ENCODE measurements at regions not wholly inside any gene's neighbourhood (a gene's known extent, or its start where the extent isn't known, plus 50 kb on each side); places are given as distances from the start of the nearest gene placed in this dataset.
A peak's percentile ranks its signal among the peaks of the same experiment; 100 is the strongest.

GRCh38 chr12:77724367-77724957, 106.2 kb upstream of the NAV3 start:
- Histone ChIP-seq H3K36me3 (ENCODE audit: control insufficient read depth, insufficient read depth, low read length) (no peaks in the 10 kb centered on the region), H3K4me3 (replicated peaks; ENCODE audit: low read depth, low read length) (no peak overlapping the region), H3K27me3 (replicated peaks; ENCODE audit: control insufficient read depth, insufficient read depth, low read length) (no peaks in the 10 kb centered on the region)
- DNase-seq (ENCODE audit: extremely low read depth, insufficient read length), result no peak
- peak; percentile 56 for TF ChIP-seq CTCF (IDR thresholded peaks at IDR 0.05; ENCODE audit: insufficient read depth, low read length, poor library complexity, severe bottlenecking)

GRCh38 chr12:77723308-77723707, 107.4 kb upstream of the NAV3 start:
- Histone ChIP-seq H3K4me3 (replicated peaks; ENCODE audit: low read depth, low read length) (no peak overlapping the region), H3K36me3 (ENCODE audit: control insufficient read depth, insufficient read depth, low read length) (no peaks in the 10 kb centered on the region), H3K27me3 (replicated peaks; ENCODE audit: control insufficient read depth, insufficient read depth, low read length) (no peaks in the 10 kb centered on the region)
- DNase-seq (ENCODE audit: extremely low read depth, insufficient read length), result no peak
- no peak for TF ChIP-seq CTCF (IDR thresholded peaks at IDR 0.05; ENCODE audit: insufficient read depth, low read length, poor library complexity, severe bottlenecking)

- no peak for TF ChIP-seq CTCF (IDR thresholded peaks at IDR 0.05; ENCODE audit: insufficient read depth, low read length, poor library complexity, severe bottlenecking)
- Histone ChIP-seq H3K36me3 (ENCODE audit: control insufficient read depth, insufficient read depth, low read length) (no peaks in the 10 kb centered on the region), H3K27me3 (replicated peaks; ENCODE audit: control insufficient read depth, insufficient read depth, low read length) (no peaks in the 10 kb centered on the region), H3K4me3 (replicated peaks; ENCODE audit: low read depth, low read length) (no peak overlapping the region)
- DNase-seq (ENCODE audit: extremely low read depth, insufficient read length), result no peak
Observed at GRCh38 chr12:77722536-77722935, 108.2 kb upstream of the NAV3 start.

- no peak for DNase-seq (ENCODE audit: extremely low read depth, insufficient read length)
- Histone ChIP-seq H3K36me3 (ENCODE audit: control insufficient read depth, insufficient read depth, low read length) (no peaks in the 10 kb centered on the region), H3K27me3 (replicated peaks; ENCODE audit: control insufficient read depth, insufficient read depth, low read length) (no peaks in the 10 kb centered on the region), H3K4me3 (replicated peaks; ENCODE audit: low read depth, low read length) (no peak overlapping the region)
- peak; percentile 4 for TF ChIP-seq CTCF (IDR thresholded peaks at IDR 0.05; ENCODE audit: insufficient read depth, low read length, poor library complexity, severe bottlenecking)
Observed at GRCh38 chr12:77720258-77720657, 110.4 kb upstream of the NAV3 start.

GRCh38 chr12:77710209-77710608, 120.5 kb upstream of the NAV3 start:
- Histone ChIP-seq H3K36me3 (ENCODE audit: control insufficient read depth, insufficient read depth, low read length) (no peaks in the 10 kb centered on the region), H3K27me3 (replicated peaks; ENCODE audit: control insufficient read depth, insufficient read depth, low read length) (no peaks in the 10 kb centered on the region), H3K4me3 (replicated peaks; ENCODE audit: low read depth, low read length) (no peak overlapping the region)
- no peak for DNase-seq (ENCODE audit: extremely low read depth, insufficient read length)
- TF ChIP-seq CTCF (IDR thresholded peaks at IDR 0.05; ENCODE audit: insufficient read depth, low read length, poor library complexity, severe bottlenecking), result no peak

- TF ChIP-seq CTCF (IDR thresholded peaks at IDR 0.05; ENCODE audit: insufficient read depth, low read length, poor library complexity, severe bottlenecking), result no peak
- DNase-seq (ENCODE audit: extremely low read depth, insufficient read length), result no peak
- H3K27me3 ChIP-seq (replicated peaks; ENCODE audit: control insufficient read depth, insufficient read depth, low read length), result no peaks in the 10 kb centered on the region
- H3K36me3 ChIP-seq (ENCODE audit: control insufficient read depth, insufficient read depth, low read length), result no peaks in the 10 kb centered on the region
- H3K4me3 ChIP-seq (replicated peaks; ENCODE audit: low read depth, low read length), result no peak overlapping the region
Observed at GRCh38 chr12:77697126-77697525, 133.6 kb upstream of the NAV3 start.
